SK-N-MC (cell line): ENCODE measurements at regions not wholly inside any gene's neighbourhood (a gene's known extent, or its start where the extent isn't known, plus 50 kb on each side); places are given as distances from the start of the nearest gene placed in this dataset.

Experiments
- EZH2 ChIP-seq: fragments of 200-600 bp; sonication (generic); IDR thresholded peaks from one replicate; pipeline ENCODE4 v1.6.1; 2017; ENCODE audit warnings: antibody characterized with exemption
- POLR2AphosphoS5 ChIP-seq: IDR thresholded peaks from 2 replicates; pipeline ENCODE4 v1.6.1; 2012; ENCODE audit warnings: mild to moderate bottlenecking, low read depth, low read length, borderline replicate concordance

DNA sequence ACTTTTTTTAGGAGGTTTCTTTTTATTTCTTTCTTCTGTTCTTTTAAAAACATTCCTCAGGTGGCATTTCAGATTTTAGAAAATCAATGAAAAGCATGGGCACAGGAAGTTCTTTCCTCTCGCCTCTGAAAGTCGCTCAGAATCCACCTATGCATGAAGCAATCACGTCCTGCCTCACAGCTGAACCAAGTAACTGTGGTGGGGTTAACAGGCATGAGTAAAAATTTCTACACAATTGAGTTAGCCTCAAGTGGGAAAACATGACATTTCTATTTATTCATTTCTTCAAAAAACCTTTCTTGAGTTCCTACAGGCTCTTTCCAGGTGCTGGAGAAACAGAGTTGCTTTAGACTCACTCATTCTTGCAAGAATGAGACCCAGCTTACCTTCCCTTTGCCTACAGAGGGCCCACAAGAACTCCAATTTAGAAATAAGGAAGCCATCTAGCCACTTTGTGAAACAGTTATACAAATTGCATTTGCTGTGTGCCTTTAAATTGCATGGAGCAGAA, 508.9 kb upstream of the PKN2 start:
- TF ChIP-seq EZH2: no peak
- TF ChIP-seq POLR2AphosphoS5: no peak
